Liver (tissue), 8 donors: ENCODE measurements at regions not wholly inside any gene's neighbourhood (a gene's known extent, or its start where the extent isn't known, plus 50 kb on each side); places are given as distances from the start of the nearest gene placed in this dataset.

Experiments used
- DNase-seq: peaks from one replicate; pipeline ENCODE4 v3.0.0-alpha.2; 2017; ENCODE audit warnings: low spot score
- H3K27ac ChIP-seq, 2 donors: one replicate each; pipeline ENCODE4 v1.7.0; 2013; ENCODE audit warnings: inconsistent platforms in 2 of 2, low read length in 2 of 2, control low read depth in 1 of 2, low read depth in 1 of 2, mild to moderate bottlenecking in 1 of 2
- H3K27me3 ChIP-seq, 4 donors: one replicate each; pipeline versions ENCODE4 v1.6.1 to v1.7.0; 2013; ENCODE audit warnings: low read length in 3 of 4, inconsistent platforms in 1 of 4, mild to moderate bottlenecking in 1 of 4, moderate library complexity in 1 of 4; ENCODE audit not compliant: control insufficient read depth in 4 of 4, insufficient read depth in 4 of 4
- H3K36me3 ChIP-seq, 4 donors: one replicate each; pipeline versions ENCODE4 v1.6.1 to v1.7.0; 2013; ENCODE audit warnings: low read length in 3 of 4, mild to moderate bottlenecking in 3 of 4, low read depth in 1 of 4, moderate library complexity in 1 of 4; ENCODE audit not compliant: control insufficient read depth in 4 of 4, insufficient read depth in 3 of 4
- H3K4me1 ChIP-seq, 4 donors: one replicate each; pipeline versions ENCODE4 v1.6.1 to v1.7.0; 2013; ENCODE audit warnings: low read length in 3 of 4, mild to moderate bottlenecking in 3 of 4, moderate library complexity in 1 of 4; ENCODE audit not compliant: control insufficient read depth in 4 of 4, insufficient read depth in 4 of 4
- H3K4me3 ChIP-seq, 3 donors: one replicate each; pipeline versions ENCODE4 v1.6.1 to v1.7.0; 2013; ENCODE audit warnings: low read length in 3 of 3, control low read depth in 1 of 3, low read depth in 1 of 3, mild to moderate bottlenecking in 1 of 3
- H3K9ac ChIP-seq, 2 donors: one replicate each; pipeline ENCODE4 v1.7.0; 2013; ENCODE audit warnings: low read length in 2 of 2, mild to moderate bottlenecking in 2 of 2, moderate library complexity in 2 of 2, control low read depth in 1 of 2, low read depth in 1 of 2
- H3K9me3 ChIP-seq, 4 donors: one replicate each; pipeline versions ENCODE4 v1.6.1 to v1.7.0; 2013; ENCODE audit warnings: low read length in 3 of 4; ENCODE audit not compliant: control insufficient read depth in 4 of 4
- GABPA ChIP-seq, 2 donors: IDR thresholded peaks in 1 of 2; conservative IDR thresholded peaks in 1 of 2; 2 replicates each; pipeline ENCODE4 v1.6.1; 2016; ENCODE audit warnings: antibody characterized with exemption in 2 of 2, mild to moderate bottlenecking in 1 of 2, moderate library complexity in 1 of 2
- HNF4A ChIP-seq, 2 donors: conservative IDR thresholded peaks; 2 replicates each; pipeline ENCODE4 v1.6.1; 2016; ENCODE audit warnings: antibody characterized with exemption in 2 of 2, mild to moderate bottlenecking in 2 of 2
- HNF4G ChIP-seq: IDR thresholded peaks from 2 replicates; pipeline ENCODE4 v1.6.1; 2016; ENCODE audit warnings: antibody characterized with exemption
- JUND ChIP-seq, 2 donors: IDR thresholded peaks; 2 replicates each; pipeline ENCODE4 v1.6.1; 2016; ENCODE audit warnings: antibody characterized with exemption in 2 of 2
- NR2F2 ChIP-seq: IDR thresholded peaks from 2 replicates; pipeline ENCODE4 v1.6.1; 2016; ENCODE audit warnings: antibody characterized with exemption
- RAD21 ChIP-seq, 2 donors: IDR thresholded peaks; 2 replicates each; pipeline ENCODE4 v1.6.1; 2016; ENCODE audit warnings: antibody characterized with exemption in 2 of 2, mild to moderate bottlenecking in 2 of 2
- RXRA ChIP-seq, 2 donors: IDR thresholded peaks; 2 replicates each; pipeline ENCODE4 v1.6.1; 2017 to 2018; ENCODE audit warnings: antibody characterized with exemption in 2 of 2, mild to moderate bottlenecking in 1 of 2
- SP1 ChIP-seq: IDR thresholded peaks from 2 replicates; pipeline ENCODE4 v1.6.1; 2018; ENCODE audit warnings: antibody characterized with exemption, mild to moderate bottlenecking
- TAF1 ChIP-seq: conservative IDR thresholded peaks from 2 replicates; pipeline ENCODE4 v1.6.1; 2016; ENCODE audit warnings: antibody characterized with exemption, mild to moderate bottlenecking
- WGBS: extraction: QIAGEN DNeasy Blood & Tissue Kit; methylation state at CpG from one replicate; pipeline ENCODE4 v1.1.7; 2013; 5-methylcytosine and 5-hydroxymethylcytosine counted together
- TF ChIP-seq, protein P1 (sequence below): IDR thresholded peaks from 2 replicates; pipeline ENCODE4 v1.6.1; 2016; ENCODE audit warnings: antibody characterized with exemption
- TF ChIP-seq, protein P2 (sequence below): fragments of 150-350 bp; IDR thresholded peaks from 2 replicates; pipeline ENCODE4 v1.5.1; 2017; ENCODE audit warnings: improper control_type of control experiment, low read depth, low read length; ENCODE audit not compliant: missing input control
- TF ChIP-seq, protein P3 (sequence below): IDR thresholded peaks from 2 replicates; pipeline ENCODE4 v1.6.1; 2016; ENCODE audit warnings: antibody characterized with exemption
- TF ChIP-seq, protein P4 (sequence below): IDR thresholded peaks from 2 replicates; pipeline ENCODE4 v1.6.1; 2016; ENCODE audit warnings: antibody characterized with exemption, mild to moderate bottlenecking
- TF ChIP-seq, protein P5 (sequence below): IDR thresholded peaks from 2 replicates; pipeline ENCODE4 v1.6.1; 2016; ENCODE audit warnings: antibody characterized with exemption
- donor health status: healthy.
- donor health status: healthy.
- donor health status: healthy.
- donor health status: healthy.
- donor health status: healthy.

DNA sequence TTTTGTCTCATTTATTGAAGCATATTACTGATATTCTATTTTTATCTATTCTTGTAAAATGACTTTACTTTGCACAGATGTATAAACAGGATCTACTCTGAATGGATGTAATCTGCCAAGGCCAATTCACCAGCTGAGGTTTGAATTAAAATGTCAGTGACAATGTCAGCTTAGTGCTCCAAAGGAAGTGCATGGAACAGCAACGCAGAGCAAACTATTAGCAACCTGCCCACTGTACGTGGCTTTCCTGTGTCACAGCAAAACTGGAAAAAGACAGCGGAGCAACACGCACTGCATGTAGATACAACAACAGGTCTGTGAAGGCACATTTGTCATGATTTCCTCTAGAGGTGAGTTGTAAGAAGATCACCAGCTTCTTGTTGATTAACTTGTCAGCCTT, 409.4 kb downstream of the MED10 start (continued):
- TF ChIP-seq, protein P1, sequence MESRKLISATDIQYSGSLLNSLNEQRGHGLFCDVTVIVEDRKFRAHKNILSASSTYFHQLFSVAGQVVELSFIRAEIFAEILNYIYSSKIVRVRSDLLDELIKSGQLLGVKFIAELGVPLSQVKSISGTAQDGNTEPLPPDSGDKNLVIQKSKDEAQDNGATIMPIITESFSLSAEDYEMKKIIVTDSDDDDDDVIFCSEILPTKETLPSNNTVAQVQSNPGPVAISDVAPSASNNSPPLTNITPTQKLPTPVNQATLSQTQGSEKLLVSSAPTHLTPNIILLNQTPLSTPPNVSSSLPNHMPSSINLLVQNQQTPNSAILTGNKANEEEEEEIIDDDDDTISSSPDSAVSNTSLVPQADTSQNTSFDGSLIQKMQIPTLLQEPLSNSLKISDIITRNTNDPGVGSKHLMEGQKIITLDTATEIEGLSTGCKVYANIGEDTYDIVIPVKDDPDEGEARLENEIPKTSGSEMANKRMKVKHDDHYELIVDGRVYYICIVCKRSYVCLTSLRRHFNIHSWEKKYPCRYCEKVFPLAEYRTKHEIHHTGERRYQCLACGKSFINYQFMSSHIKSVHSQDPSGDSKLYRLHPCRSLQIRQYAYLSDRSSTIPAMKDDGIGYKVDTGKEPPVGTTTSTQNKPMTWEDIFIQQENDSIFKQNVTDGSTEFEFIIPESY = no peak
- TF ChIP-seq HNF4G = no peak
- TF ChIP-seq NR2F2 = no peak

DNA sequence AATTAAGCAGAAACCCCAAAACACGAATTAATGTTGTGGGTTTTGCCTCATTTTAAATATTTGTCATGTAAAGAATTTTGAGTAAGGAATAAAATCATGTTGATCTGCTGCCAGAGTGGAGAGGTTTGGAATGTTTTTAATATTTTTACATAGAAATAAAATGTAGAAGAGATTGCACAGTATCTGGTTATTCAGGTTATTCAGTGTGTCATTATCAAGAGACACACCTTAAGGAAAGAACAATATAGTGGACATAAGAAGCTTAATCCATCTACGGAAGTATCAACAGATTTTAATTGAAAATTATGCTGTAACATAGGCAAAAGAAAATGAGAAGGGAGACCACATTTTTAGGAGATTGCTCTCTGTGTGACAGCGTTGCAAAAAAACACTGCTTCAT, 410.4 kb downstream of the MED10 start:
- no peak for DNase-seq
- Histone ChIP-seq H3K4me3 (no peak overlapping the region), H3K9ac (no peak overlapping the region), H3K4me1 (no peaks in the 10 kb centered on the region), H3K36me3 (no peaks in the 10 kb centered on the region), H3K9me3 (peaks cover 0 to 13% (median 3%) of the 10 kb centered on the region in 4 donors), H3K27ac (no peak overlapping the region), H3K27me3 (no peaks in the 10 kb centered on the region)
- 65% methylated on average over 3 of the region's 3 CpGs for WGBS
- TF ChIP-seq RAD21 (IDR thresholded peaks at IDR 0.05) = no peak
- TF ChIP-seq, protein P2, sequence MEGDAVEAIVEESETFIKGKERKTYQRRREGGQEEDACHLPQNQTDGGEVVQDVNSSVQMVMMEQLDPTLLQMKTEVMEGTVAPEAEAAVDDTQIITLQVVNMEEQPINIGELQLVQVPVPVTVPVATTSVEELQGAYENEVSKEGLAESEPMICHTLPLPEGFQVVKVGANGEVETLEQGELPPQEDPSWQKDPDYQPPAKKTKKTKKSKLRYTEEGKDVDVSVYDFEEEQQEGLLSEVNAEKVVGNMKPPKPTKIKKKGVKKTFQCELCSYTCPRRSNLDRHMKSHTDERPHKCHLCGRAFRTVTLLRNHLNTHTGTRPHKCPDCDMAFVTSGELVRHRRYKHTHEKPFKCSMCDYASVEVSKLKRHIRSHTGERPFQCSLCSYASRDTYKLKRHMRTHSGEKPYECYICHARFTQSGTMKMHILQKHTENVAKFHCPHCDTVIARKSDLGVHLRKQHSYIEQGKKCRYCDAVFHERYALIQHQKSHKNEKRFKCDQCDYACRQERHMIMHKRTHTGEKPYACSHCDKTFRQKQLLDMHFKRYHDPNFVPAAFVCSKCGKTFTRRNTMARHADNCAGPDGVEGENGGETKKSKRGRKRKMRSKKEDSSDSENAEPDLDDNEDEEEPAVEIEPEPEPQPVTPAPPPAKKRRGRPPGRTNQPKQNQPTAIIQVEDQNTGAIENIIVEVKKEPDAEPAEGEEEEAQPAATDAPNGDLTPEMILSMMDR = no peak
- TF ChIP-seq, protein P3, sequence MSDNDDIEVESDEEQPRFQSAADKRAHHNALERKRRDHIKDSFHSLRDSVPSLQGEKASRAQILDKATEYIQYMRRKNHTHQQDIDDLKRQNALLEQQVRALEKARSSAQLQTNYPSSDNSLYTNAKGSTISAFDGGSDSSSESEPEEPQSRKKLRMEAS = no peak
- no peak for TF ChIP-seq HNF4A (conservative IDR thresholded peaks at IDR 0.05)
- TF ChIP-seq NR2F2 = no peak
- TF ChIP-seq, protein P1 = no peak
- TF ChIP-seq RXRA (IDR thresholded peaks at IDR 0.05) = no peak
- no peak for TF ChIP-seq JUND (IDR thresholded peaks at IDR 0.05)
- no peak for TF ChIP-seq SP1
- TF ChIP-seq TAF1 = no peak

DNA sequence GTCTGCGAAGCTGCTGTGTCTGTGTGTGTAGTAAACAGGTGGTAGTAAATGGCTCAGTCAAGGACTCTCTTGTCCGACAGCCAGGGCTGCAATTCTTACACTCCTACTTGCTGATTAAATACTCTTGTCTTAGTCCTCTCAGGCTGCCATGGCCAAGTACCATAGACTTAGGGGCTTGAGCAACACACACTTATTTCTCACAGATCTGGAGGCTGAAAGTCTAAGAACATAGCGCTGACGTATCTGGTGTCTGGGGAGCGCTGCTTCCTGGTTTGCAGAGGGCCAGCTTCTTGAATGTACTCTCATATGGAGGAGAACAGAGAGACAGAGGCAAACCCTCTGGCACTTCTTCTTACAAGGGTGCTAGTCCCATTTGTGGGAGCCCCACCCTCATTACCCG, 411.0 kb downstream of the MED10 start:
- H3K27me3 ChIP-seq = no peaks in the 10 kb centered on the region
- no peak for DNase-seq
- H3K9me3 ChIP-seq = peaks cover 0 to 13% (median 3%) of the 10 kb centered on the region in 4 donors
- no peak overlapping the region for H3K9ac ChIP-seq
- H3K4me3 ChIP-seq = no peak overlapping the region
- H3K4me1 ChIP-seq = no peaks in the 10 kb centered on the region
- WGBS = 89% methylated on average over 6 of the region's 6 CpGs
- no peaks in the 10 kb centered on the region for H3K36me3 ChIP-seq
- no peak overlapping the region for H3K27ac ChIP-seq
- TF ChIP-seq, protein P4, sequence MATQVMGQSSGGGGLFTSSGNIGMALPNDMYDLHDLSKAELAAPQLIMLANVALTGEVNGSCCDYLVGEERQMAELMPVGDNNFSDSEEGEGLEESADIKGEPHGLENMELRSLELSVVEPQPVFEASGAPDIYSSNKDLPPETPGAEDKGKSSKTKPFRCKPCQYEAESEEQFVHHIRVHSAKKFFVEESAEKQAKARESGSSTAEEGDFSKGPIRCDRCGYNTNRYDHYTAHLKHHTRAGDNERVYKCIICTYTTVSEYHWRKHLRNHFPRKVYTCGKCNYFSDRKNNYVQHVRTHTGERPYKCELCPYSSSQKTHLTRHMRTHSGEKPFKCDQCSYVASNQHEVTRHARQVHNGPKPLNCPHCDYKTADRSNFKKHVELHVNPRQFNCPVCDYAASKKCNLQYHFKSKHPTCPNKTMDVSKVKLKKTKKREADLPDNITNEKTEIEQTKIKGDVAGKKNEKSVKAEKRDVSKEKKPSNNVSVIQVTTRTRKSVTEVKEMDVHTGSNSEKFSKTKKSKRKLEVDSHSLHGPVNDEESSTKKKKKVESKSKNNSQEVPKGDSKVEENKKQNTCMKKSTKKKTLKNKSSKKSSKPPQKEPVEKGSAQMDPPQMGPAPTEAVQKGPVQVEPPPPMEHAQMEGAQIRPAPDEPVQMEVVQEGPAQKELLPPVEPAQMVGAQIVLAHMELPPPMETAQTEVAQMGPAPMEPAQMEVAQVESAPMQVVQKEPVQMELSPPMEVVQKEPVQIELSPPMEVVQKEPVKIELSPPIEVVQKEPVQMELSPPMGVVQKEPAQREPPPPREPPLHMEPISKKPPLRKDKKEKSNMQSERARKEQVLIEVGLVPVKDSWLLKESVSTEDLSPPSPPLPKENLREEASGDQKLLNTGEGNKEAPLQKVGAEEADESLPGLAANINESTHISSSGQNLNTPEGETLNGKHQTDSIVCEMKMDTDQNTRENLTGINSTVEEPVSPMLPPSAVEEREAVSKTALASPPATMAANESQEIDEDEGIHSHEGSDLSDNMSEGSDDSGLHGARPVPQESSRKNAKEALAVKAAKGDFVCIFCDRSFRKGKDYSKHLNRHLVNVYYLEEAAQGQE = no peak
- TF ChIP-seq SP1 = no peak
- no peak for TF ChIP-seq GABPA (IDR thresholded peaks at IDR 0.05 in 1 of 2, conservative IDR thresholded peaks at IDR 0.05 in 1 of 2)
- TF ChIP-seq RXRA (IDR thresholded peaks at IDR 0.05) = no peak
- no peak for TF ChIP-seq HNF4G
- TF ChIP-seq, protein P5, sequence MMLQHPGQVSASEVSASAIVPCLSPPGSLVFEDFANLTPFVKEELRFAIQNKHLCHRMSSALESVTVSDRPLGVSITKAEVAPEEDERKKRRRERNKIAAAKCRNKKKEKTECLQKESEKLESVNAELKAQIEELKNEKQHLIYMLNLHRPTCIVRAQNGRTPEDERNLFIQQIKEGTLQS = no peak
- TF ChIP-seq, protein P2 = no peak
- TF ChIP-seq, protein P1 = no peak
- TF ChIP-seq, protein P3 = no peak
- TF ChIP-seq TAF1 = no peak
